HG03066 (cell line): ENCODE measurements at regions not wholly inside any gene's neighbourhood (a gene's known extent, or its start where the extent isn't known, plus 50 kb on each side); places are given as distances from the start of the nearest gene placed in this dataset.
"Not testable (repeated sequence)": the region's sequence is repeated elsewhere in the genome, so short reads cannot be mapped to it uniquely, and the experiment has no call there.

Experiments
- ATAC-seq: cut with Tn5 transposase; IDR thresholded peaks from one replicate; pipeline ENCODE4 v1.9.1; 2021; ENCODE audit warnings: low read depth; ENCODE audit not compliant: unreplicated experiment

- ATAC-seq = no peak
Observed at GRCh38 chr7:12826079-12826478, 138.6 kb downstream of the ARL4A start.

DNA sequence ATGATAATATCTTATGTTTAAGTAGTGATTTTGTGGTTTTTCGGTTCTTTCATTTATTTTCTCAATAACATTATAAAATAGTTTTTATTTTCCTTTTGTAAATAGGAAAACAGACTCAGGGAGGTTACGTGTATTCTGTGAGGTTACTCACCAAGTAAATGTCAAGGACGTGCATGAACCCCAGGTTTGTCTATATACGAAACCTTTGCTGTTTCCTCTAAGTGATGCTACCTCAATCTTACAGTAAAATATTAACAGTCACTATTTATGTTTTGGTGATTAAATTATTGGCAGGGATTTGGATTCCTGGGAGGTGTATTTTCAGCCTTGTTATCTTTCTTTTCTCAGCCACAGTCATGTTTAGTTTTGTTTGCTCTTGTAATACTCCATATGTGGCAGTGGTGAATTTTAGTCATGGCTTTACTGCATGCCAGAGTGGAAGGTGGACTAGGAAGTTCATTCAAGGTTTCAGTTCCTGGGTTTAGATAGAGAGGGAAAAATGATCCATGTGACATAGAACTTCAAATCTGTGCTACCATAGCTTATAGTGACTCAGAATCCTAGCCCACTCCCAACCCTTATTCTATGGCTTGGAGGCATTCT lies 139.9 kb downstream of the ARL4A start:
- ATAC-seq = no peak

DNA sequence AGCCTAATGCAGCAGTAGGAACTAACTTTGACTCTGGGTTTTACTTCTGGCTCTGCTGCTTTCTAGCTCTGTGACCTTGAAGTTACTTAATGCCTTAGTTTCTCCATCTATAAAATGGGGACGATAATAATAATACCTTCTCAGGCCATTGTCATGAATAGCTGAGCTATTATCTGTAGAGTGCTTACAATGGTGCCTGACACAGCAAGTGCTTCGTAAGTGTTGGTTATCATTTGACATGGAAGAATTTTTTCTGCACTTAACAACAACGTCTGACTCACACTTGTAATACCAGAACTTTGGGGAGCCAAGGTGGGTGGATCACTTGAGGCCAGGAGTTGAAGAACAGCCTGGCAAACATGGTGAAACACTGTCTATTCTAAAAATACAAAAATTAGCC lies 140.5 kb downstream of the ARL4A start:
- ATAC-seq = no peak

- no peak for ATAC-seq
Observed at GRCh38 chr7:12831024-12831423, 143.6 kb downstream of the ARL4A start.

- no peak for ATAC-seq
Observed at GRCh38 chr7:12833829-12834228, 146.4 kb downstream of the ARL4A start.

DNA sequence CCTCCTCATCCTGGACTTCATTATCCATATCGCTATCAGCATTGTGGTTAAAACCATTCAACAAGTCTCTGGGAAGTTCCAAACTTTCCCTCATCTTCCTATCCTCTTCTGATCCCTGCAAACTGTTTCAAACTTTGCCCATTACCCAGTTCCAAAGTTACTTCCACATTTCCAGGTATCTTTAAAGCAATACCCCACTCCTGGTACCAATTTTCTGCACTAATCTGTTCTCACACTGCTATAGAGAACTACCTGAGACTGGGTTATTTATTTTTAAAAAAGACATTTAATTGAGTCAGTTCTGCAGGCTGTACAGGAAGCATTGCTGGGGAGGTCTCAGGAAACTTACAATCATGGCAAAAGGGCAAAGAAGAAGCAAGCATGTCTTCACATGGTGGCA lies 147.3 kb downstream of the ARL4A start:
- no peak for ATAC-seq

- ATAC-seq = no peak
Observed at GRCh38 chr7:12839508-12840153, 152.2 kb downstream of the ARL4A start.

DNA sequence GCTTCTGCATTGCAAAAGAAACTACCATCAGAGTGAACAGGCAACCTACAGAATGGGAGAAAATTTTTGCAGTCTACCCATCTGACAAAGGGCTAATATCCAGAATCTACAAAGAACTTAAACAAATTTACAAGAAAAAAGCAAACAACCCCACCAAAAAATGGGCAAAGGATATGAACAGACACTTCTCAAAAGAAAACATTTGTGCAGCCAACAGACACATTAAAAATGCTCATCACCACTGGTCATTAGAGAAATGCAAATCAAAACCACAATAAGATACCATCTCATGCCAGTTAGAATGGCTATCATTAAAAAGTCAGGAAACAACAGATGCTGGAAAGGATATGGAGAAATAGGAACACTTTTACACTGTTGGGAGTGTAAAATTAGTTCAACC lies 157.3 kb downstream of the ARL4A start:
- ATAC-seq = not testable (repeated sequence)

DNA sequence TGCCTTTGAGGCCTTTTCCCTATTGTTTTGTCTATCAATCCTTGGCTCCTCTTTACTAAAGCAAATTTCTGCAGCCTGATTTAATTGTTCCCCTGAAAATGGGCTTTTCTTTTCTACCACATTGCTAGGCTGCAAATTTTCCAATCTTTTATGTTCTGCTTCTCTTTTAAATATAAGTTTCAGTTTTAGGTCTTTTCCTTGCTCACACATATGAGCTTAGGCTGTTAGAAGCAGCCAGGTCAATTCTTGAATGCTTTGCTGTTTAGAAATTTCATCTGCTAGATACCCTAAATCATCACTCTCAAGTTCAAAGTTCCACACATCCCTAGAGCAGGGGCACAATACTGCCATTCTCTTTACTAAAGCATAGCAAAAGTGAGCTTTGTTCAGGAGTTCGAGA lies 159.6 kb downstream of the ARL4A start:
- ATAC-seq = no peak

- no peak for ATAC-seq
Observed at GRCh38 chr7:12851142-12851541, 163.7 kb downstream of the ARL4A start.

- no peak for ATAC-seq
Observed at GRCh38 chr7:12851841-12852240, 164.4 kb downstream of the ARL4A start.

GRCh38 chr7:12855036-12855435 lies 167.6 kb downstream of the ARL4A start:
- ATAC-seq = no peak

GRCh38 chr7:12859761-12860160 lies 172.3 kb downstream of the ARL4A start:
- no peak for ATAC-seq

DNA sequence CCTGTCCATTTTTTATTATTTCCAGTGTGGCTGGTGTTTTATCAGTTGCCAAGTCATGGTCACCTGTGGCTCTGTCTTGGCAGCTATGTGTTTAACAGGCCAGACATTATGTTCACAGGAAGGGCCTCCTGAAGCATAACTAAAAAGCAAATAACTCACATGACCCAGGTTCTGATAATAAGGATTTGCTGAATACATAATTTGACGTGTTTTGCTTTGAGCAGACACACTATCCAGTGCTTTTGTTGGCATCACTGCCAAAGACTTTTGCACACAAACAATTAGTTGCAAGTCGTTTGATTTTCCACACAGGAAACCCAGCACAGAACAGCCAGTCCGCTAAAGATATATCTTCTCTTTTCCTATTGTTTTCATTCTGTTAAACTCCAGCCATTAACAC lies 173.6 kb downstream of the ARL4A start:
- no peak for ATAC-seq

DNA sequence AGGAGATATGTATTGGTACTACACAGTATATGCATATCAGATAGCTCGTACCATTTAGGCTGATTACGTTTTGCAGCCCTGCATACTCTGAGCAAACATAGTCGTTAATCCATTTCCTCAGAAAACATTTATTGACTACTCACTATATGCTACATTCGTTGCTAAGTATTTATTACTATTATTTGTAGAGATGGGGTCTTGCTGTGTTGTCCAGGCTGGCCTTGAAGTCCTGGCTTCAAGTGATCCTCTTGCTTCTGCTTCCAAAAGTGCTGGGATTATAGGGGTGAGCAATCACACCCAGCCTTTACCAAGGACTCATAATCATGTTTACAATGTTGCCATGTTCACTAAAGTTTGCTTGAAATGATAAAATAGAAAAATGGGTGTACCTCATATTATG lies 174.7 kb downstream of the ARL4A start:
- ATAC-seq = no peak

GRCh38 chr7:12864470-12865046 lies 177.1 kb downstream of the ARL4A start:
- no peak for ATAC-seq

GRCh38 chr7:12865593-12865992 lies 178.2 kb downstream of the ARL4A start:
- no peak for ATAC-seq

DNA sequence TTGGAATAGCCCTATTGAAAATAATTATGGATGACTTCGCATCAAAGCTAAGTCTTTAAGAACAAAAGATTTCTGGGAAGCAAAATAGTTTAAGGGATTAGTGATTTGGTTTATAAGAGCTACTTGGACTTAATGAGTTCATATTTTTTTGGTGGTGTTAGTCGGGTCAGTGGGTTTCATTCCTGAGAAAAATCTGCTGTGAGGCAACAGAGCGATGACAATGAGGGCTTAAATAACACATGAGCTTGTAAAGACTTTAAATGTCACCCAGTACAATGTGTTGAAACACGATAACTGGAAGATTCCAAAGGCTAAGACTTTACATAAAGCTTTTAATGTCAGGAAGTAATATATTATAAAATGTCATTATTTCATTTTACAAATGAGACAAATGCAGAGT lies 178.8 kb downstream of the ARL4A start:
- ATAC-seq = no peak

GRCh38 chr7:12868027-12868426 lies 180.6 kb downstream of the ARL4A start:
- no peak for ATAC-seq

GRCh38 chr7:12870219-12870618 lies 182.8 kb downstream of the ARL4A start:
- no peak for ATAC-seq

DNA sequence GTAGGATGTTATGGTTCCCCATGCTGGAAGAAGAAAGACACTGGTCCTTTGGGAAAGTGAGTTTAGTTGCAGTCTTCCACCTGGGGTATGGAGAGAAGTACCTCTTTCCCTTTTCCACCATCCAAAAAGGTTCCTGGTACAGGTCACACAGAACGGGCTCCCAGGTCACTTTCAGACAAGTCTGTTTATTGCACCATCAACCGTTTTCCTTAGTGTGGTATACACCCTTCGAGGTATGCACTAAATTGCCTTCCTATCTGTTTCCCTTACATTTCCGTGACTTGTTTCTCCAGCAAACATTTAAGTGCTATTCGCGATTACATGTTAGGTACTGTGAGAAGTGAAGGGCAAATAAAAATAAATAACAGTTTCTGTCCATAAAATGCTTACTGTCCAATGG lies 185.1 kb downstream of the ARL4A start:
- ATAC-seq = no peak

- ATAC-seq = no peak
Observed at GRCh38 chr7:12873571-12873970, 186.1 kb downstream of the ARL4A start.
